GM21381 (cell line): ENCODE measurements at regions not wholly inside any gene's neighbourhood (a gene's known extent, or its start where the extent isn't known, plus 50 kb on each side); places are given as distances from the start of the nearest gene placed in this dataset.

ENCODE experiments used
- ATAC-seq: cut with Tn5 transposase; IDR thresholded peaks from one replicate; pipeline ENCODE4 v1.9.1; 2021; ENCODE audit warnings: mild to moderate bottlenecking, moderate library complexity; ENCODE audit not compliant: unreplicated experiment

DNA sequence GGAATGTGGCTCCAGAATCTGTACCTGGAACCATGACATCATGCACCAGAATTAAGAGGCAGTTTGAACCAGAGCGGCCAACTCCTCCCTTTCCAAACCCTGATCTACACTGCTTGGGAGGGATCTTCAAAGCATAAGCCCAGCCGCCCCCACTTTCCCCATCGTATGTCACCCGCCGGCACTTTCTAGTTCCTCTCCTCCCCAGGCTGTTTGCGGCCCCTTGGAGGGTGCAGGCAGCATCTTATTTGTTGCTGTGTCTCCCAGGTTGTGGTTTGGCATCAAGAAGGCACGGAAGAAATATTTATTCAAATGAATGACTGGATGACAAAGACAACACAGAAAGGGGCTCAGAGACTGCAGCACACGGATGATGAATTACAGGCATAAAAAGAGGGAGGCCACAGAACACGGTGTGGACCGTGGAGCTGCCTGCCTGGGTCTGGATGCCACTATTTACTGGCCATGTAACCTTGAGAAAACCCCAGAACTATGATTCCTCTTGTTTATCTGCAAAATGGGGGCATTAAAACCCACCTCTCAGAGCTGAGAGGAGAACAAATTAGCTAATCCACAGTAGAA is 305.8 kb downstream of the EIPR1 start:
- ATAC-seq = no peak

DNA sequence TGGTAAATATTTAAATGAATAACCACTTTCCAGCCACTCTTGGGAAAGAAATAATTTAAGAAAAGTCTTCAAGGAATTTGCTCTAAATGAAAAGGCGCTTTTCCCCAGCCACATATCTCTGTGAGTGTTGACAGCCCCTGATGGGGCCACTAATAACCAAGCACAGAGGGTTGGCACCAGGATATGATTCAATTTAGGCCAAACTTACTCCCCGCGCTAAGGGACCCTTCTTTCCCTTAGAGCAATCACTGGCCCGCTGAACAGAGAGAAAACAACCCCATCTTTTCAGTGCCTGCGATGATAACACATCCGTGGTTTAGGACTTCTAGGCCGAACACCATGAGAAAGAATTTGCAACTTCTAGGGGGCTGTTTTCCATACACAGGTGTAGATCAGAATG is 310.8 kb downstream of the EIPR1 start:
- no peak for ATAC-seq

DNA sequence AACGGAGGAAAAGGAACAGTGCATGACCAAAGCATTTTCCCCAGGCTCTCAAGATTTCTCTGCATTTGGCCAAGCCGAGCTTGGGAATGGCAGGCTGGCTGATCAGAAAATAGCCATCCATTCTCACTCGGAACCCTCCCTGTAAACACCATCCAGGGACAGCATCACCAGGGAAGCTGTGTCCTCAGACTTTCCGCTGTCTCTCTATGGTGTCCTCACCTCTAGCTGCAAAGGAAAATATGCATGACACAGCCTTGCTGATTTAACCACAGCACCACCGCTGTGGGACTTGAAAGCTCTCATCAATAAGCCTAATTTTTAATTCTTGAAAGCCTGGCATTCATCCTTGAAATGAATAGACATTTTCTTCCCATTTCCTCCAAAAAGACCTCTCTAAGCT is 311.7 kb downstream of the EIPR1 start:
- ATAC-seq = no peak

DNA sequence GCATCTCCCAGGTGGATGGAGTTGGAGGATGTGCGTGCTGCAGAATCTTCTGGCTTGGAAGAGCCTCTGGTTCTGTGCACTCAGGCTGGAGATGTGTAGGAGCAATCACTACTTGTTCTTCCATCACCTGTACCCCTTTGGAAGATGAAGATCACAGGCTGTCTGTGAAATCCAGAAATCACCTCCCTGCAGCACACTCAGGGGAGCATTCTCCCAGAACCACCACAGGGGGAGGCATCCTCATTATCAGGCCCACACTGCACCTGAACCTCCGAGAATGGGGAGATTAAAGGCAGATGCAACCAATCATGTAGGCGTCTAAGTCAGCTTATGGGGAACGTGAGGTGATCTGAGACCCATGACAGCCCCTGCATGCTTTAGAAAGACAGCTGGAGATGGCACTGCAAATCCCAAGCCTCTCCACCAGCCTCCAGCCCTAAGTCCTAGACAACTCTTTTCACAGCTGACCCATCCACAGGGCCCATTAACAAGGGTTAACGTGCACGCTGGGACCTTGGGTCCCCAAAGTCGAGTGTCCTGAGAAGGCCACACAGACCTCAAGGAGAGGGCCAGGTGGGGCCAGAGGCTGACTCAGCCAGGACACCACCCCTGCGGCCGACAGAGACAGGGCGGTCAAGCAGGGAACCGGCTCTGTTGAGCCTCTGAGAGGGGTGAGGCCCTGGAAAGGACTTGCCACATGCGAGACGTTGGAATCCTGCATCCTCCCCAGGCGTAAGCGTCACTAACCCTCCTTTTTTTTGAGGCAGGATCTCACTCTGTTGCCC is 314.9 kb downstream of the EIPR1 start:
- ATAC-seq = no peak

DNA sequence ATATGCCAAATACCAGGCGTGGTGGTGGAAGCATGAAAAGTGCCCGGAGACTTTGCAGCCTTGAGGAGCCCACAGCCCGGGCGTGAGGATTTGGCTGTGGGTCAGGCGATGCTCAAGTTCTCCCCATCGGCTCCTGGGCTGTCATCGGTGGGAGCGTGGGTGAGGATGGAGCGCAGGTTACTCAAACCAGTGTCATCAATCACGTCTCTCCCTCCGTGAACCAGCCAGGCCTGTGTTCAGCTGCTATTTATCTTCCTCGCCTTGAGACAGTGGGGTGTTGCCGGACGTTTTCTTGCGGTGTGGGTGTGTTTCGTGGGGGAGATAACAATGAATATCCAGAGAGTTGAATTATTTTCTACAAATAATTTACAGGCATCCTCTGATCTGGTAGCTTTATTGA is 317.6 kb downstream of the EIPR1 start:
- no peak for ATAC-seq

DNA sequence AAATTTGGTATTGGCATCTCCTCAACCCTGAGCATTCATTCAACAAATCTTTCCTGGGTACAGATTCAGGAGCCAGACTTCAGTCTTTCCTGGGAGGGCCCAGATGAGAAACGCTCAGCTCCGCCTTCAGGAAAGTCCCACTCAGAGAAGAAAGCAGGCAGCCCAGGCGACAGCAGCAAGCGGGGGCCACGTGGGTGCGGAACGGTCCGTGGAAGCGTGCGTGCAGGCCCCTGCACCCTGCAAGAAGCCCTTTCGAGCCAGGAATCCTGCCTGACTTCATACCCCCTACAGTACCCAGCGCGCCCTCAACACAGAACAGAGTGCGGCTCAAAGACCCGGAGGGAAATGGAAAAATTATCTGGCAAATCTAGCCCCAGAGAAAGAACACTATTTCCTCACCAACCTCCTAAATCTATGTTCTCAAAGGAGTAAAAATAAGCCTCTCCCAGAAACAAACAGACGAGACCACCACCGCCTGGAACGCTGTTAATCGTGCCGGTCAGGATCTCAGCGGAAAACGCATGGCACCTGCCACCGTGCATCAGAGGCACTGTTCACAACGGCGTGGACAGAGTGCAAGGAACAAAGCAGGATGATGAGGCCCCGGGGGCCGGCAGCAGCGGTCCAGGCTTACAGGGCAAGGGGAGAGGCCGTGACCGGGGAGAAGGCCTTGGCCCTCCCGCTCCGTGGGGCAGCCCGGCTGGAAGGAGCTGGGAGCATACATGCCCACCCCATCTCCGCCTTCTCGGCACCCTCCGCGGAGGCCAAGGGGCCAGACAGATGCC is 318.3 kb downstream of the EIPR1 start:
- ATAC-seq = no peak

DNA sequence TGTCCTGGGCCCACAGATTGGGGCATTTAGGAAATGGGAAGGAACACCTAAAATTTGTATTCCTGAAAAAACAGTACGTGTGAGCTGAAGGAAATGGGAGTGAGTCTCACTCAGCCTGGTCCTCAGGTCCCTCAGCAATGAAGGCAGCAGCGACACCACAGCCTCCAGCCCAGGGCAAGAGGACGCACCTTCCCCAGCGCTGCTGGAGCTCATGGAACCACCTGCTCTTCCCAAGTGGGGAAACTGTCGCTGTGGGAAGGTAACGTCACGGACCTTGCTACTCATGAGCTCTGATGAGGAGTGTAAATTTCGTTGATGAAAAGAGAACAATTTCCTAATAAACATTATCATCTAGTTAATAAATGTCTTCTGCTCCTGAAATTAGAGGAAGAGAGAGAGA is 323.6 kb downstream of the EIPR1 start:
- ATAC-seq = no peak

DNA sequence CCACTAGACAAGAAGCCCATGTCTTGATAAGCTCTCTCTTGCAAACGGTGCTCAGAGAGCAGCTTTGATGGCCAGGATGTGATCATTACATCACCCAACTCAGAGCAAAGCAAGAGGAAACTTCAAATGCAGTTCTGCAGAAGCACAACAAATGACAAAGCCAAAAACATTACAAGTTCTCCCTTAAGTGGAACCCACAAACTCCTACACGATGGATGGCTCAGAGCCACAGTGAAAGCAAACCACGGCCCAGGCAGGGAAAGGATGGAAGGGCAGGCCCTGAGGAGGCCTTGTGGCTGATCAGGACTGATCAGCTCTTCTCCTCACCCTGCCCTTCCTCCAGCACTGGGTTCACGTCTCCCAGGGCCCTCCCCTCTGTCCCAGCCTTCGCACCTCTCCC is 326.4 kb downstream of the EIPR1 start:
- no peak for ATAC-seq

DNA sequence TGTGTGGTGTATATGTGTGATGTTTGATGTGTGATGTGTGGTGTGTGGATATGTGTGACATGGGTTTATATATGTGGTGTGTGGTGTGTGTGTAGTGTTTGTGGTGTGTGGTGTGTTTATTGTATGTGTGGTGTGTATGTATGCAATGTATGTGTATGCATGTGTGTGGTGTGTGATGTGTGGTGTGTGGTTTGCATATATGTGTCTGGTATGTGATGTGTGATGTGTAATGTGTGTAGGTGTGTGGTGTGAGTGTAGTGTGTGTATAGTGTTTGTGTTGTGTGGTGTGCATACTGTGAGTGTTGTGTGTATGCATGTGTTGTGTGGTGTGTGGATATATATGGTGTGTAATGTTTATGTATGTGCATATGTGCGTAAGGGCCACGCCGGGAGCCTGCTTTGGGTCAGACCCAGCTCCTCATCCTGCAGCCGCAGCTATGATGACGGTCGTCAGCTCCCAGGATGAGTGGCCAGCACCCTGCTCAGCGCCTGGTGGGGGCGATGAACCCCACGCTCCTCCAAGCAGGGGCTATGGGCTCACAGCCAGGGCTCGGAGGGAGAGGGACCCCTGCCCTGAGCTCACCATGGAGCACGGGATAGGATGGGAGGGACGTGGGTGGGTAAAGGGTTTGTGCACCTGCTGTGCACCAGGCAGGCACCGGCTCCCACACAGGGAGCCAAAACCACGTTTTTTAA is 331.3 kb downstream of the EIPR1 start:
- ATAC-seq = no peak

DNA sequence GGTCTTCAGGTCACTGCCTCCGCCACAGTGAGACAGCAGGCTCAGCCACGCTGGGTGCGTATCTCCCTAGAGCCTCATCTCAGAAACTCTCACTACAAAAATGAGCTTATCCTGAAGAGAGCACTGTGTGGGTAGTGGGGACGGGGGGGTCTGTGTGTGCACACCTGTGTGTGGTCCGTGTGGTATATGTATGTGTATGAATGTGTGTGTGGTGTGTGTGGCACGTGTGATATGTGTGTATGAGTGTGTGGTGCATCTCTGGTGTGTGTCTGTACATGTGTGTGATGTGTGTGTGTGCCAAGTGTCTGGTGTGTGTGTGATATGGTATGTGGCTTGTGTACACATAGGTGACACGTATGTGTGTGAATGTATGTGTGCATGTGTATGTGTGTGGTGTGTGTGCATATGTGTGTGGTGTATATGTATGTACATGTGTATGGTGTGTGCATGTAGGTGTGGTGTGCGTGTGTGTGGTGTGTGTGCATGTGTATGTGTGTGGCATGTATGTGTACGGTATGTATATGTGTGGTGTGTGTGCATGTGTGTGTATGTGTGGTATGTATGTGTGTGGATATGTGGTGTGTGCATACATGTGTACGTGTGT is 332.2 kb downstream of the EIPR1 start:
- ATAC-seq = no peak

DNA sequence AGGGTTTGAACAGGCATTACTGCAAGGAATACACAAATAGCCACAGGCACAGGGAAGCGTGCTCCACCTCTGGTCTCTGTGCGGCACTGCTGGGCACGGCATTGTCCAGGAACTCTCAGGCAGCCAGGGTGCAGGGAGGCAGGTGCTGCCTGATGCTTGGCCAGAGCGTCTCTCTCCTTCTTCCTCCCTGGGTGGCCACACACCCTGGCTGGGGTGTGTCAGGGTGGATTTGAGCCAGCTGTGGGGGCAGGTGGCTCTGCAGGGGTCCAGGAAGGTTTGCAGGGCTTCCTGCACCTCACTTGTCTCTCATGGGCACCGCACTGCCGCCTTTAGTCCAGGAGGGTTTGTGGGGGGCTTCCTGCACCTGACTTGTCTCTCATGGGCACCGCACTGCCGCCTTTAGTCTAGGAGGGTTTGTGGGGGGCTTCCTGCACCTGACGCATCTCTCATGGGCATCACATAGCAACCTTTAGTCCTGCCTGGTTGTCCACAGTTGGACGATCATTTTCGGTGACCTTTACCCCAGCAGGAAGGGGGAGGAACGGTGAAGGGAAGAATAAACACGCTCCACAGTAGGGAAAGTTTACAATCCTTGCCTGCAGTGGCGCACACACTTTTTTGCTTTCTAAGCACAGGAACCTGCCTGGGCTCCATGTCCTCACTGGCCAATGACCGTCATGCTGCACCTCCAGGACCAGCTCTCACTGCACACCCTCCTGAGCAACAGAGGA is 332.9 kb downstream of the EIPR1 start:
- ATAC-seq = no peak

DNA sequence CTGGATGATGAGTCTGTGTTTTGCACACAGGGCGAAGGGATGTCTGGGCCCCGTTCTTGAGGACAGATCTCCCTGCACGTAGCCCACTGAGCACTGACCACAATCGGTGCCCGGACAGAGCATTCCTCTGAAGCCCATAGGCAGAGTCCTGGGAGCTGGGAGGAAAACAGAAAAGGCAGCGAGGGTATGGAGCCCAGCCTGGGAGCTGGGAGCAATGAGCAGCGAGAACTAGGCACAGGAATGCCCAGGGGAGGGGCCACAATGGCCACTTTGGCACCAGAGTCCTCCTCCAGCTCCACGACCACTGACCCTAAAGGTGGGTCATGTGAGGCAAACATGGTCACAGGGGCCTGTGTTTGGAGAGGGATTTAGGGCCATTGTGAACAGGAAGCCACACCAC is 333.9 kb downstream of the EIPR1 start:
- ATAC-seq = no peak

DNA sequence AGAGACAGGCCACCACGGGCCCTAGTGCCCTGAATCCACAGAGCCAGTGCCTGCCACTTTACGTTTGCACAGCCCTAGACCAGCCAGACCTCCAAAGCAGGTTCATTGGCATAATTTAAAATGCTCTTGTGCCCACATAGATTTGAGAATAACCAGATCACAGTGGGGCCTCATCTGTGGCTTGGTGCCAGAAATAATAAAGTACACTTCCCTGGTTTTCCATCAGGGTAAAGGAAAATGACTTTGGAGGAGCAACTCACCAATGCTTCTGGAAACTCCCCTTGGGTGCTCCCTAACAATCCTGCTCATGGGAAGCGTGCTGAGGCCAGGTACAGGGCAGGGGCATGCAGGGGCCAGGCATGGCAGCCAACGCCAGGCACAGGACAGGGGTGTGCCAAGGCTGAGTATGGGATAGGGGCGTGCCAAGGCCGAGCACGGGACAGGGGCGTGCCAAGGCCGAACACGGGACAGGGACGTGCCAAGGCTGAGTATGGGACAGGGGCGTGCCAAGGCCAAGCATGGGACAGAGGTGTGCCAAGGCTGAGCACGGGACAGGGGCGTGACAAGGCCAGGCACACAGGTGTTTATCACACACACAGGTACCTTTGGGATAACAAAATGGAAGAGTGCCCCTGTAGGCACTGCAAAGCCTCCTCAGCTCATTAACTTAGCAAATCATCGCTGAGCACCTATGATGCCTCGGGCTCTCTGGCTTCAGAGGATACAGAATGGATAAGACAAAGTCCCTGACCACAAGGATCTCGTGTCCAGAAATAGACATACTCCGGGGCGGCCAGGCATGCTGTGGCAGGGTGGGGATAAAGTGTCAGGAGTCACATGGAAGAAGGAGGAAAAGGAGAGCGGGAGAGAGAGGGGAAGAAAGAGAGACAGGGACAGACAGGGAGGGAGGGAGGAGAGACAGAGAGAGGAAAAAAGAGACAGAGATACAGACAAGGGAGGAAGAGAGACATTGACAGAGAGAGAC is 334.7 kb downstream of the EIPR1 start:
- ATAC-seq = no peak

DNA sequence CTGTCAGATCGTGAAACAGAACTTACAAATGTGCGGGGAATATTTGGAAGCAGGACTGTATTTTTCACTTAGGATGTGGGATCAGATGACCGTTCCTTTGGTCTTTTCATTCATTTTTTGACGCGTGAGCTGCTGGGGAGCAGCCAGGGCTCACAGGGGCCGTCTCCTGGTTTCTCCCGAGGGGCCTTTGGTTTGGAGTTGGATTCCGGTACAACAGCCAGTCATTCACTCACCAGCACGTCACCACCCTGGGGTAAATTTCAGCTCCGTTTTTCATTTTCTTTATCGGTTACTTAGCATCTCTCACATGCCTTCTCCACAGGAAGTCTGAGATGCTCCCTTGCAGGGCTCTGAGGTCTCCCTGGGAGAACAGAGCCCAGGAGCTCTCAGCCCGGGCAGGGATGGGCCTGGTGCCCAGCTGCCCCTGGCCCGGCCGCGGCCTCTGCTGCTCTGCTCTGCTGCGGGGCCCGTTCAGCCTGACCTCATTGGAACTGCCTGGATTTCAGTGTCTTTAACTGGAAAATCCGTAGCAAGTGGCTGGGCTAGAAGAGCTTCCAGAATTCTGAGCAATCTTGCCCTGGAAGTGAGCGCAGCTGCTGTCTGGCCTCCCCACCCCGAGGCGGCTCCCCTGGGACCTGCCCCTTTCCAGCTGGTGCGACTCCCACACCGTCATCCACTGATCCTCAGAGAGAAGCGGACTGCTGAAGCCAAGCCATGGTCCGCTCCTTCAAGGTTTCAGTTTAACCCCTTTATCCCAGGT is 335.6 kb downstream of the EIPR1 start:
- ATAC-seq = no peak

DNA sequence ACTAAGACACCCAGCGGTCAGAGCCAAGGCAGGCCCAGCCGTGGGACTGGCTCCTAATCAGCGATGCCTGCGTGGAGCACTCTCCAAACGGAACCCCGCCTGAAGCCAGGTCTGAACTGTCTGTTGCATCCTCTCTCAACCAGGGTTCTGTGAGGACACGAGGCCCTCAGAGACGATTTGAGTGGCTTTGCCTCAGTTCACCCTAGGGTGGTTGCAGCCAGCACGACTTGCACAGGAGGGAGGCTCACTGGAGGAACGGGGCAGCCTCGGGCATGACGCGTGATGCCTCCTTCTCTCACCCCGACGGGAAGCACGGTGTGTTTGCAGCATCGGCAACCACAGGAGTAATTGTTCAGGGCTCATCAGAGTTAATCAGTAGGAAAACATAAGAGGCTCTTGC is 336.4 kb downstream of the EIPR1 start:
- no peak for ATAC-seq

DNA sequence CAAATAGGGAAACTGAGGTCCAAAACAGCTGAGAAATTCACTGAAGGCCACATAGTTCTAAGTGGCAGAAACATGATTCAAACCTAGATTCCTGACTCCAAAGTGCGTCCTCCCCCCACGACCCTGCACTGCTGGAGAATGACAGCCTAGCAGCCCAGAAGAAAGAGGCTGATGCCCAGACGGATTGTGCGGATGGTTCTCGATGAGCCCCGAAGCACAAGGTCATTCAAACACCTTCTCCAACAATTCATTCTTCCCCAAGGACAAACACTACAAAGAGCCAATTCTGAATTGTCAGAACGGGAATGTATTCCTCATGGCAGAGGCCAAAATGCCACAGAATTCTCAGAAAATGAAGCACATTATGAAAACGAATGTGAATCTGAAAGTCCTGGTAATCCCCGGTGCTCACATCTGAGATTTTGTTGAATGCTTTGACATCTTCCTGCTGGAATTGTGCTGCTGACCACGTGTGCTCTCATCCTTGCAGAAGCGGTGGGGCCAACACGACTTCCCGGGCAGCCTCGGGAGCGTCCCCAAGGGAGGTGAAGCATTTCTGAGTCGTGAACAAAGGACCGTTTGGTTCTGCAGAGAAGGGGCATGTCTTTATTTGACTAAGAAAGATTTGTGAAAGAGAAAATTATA is 337.0 kb downstream of the EIPR1 start:
- no peak for ATAC-seq

DNA sequence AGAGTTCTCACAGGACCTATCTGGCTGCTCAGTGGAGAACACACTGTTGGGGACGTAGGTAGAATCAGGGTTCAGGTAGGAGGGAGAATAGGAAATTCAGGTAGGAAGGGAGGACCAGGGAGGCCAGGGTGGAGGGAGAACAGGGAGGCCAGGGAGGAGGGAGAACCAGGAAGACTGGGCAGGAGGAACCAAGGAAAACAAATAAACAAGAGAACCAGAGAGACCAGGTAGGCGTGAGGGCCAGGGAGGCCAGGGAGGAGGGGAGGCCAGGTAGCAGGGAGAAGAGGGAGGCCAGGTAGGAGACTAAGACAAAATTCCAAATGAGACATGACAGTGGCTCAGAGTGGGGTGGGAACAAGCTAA is 337.6 kb downstream of the EIPR1 start:
- ATAC-seq = no peak
